SK-N-SH (cell line): ENCODE measurements at regions not wholly inside any gene's neighbourhood (a gene's known extent, or its start where the extent isn't known, plus 50 kb on each side); places are given as distances from the start of the nearest gene placed in this dataset.

Experiments
- CTCF ChIA-PET: fragments of 300-600, 350-600 bp; formaldehyde crosslinking; extraction: SDS; loops from one replicate; lab custom pipeline; 2021; lab: Yijun Ruan, JAX
- POLR2A ChIA-PET: fragments of 350-600 bp; sonication (Branson Sonifier 250); formaldehyde crosslinking; extraction: SDS; loops from one replicate; lab custom pipeline; 2020; ENCODE audit warnings: antibody characterized with exemption, inconsistent platforms; lab: Yijun Ruan, JAX
- DNase-seq: peaks from one replicate; pipeline ENCODE4 v3.0.0; 2012
- H2AFZ ChIP-seq: fragments of 200-600 bp; sonication (generic); 2 replicates; pipeline ENCODE4 v1.8.1; 2016; ENCODE audit warnings: antibody characterized with exemption, mild to moderate bottlenecking, low read depth
- H3F3A ChIP-seq: fragments of 200-600 bp; sonication (generic); replicated peaks from 2 replicates; pipeline ENCODE3; 2016; ENCODE audit warnings: antibody characterized with exemption, mild to moderate bottlenecking; ENCODE audit not compliant: insufficient read depth
- H3K27ac ChIP-seq, 2 experiments: fragments of 200-500 bp in 1 of 2; fragments of 200-600 bp in 1 of 2; sonication (Bioruptor generic) in 1 of 2; sonication (generic), shearing (Covaris generic) in 1 of 2; 2 replicates each; pipeline versions ENCODE4 v1.5.1 to v1.6.1; 2014 to 2016; ENCODE audit warnings: low read depth in 2 of 2, inconsistent platforms in 1 of 2, low read length in 1 of 2, mild to moderate bottlenecking in 1 of 2, mixed read lengths in 1 of 2
- H3K27me3 ChIP-seq: fragments of 200-600 bp; sonication (generic), shearing (Covaris generic); 2 replicates; pipeline ENCODE4 v1.6.1; 2016; ENCODE audit warnings: mixed run types; ENCODE audit not compliant: insufficient read depth
- H3K36me3 ChIP-seq, 2 experiments: fragments of 200-500 bp in 1 of 2; fragments of 200-600 bp in 1 of 2; sonication (Bioruptor generic) in 1 of 2; sonication (generic) in 1 of 2; replicated peaks in 1 of 2; 2 replicates each; pipeline versions ENCODE3 to v1.5.1; 2014 to 2016; ENCODE audit warnings: low read length in 1 of 2, mild to moderate bottlenecking in 1 of 2; ENCODE audit not compliant: insufficient read depth in 2 of 2, control insufficient read depth in 1 of 2
- H3K4me1 ChIP-seq, 2 experiments: fragments of 200-500 bp in 1 of 2; fragments of 200-600 bp in 1 of 2; sonication (Bioruptor generic) in 1 of 2; sonication (generic), shearing (Covaris generic) in 1 of 2; 2 replicates each; pipeline versions ENCODE4 v1.5.1 to v1.6.1; 2014 to 2016; ENCODE audit warnings: low read depth in 1 of 2, low read length in 1 of 2, mixed run types in 1 of 2; ENCODE audit not compliant: insufficient read depth in 2 of 2, control insufficient read depth in 1 of 2
- H3K4me2 ChIP-seq: fragments of 200-600 bp; sonication (generic), shearing (Covaris generic); 2 replicates; pipeline ENCODE4 v1.6.1; 2017; ENCODE audit warnings: mixed run types
- H3K4me3 ChIP-seq, 2 experiments: fragments of 200-500 bp in 1 of 2; fragments of 200-600 bp in 1 of 2; sonication (Bioruptor generic) in 1 of 2; sonication (generic), shearing (Covaris generic) in 1 of 2; 2 replicates each; pipeline versions ENCODE4 v1.5.1 to v1.8.1; 2014 to 2016; ENCODE audit warnings: low read depth in 2 of 2, inconsistent platforms in 1 of 2, low read length in 1 of 2, mild to moderate bottlenecking in 1 of 2, mixed read lengths in 1 of 2, moderate library complexity in 1 of 2
- H3K79me2 ChIP-seq: fragments of 200-600 bp; sonication (generic); 2 replicates; pipeline ENCODE4 v1.8.1; 2017; ENCODE audit warnings: mild to moderate bottlenecking; ENCODE audit not compliant: insufficient read depth
- H3K9ac ChIP-seq: fragments of 200-600 bp; sonication (generic); 2 replicates; pipeline ENCODE4 v1.6.1; 2017; ENCODE audit warnings: mixed run types
- H3K9me2 ChIP-seq: fragments of 200-600 bp; sonication (generic); 2 replicates; pipeline ENCODE4 v1.6.1; 2017; ENCODE audit warnings: mixed run types
- H3K9me3 ChIP-seq: fragments of 200-600 bp; sonication (generic); 2 replicates; pipeline ENCODE4 v1.6.1; 2017; ENCODE audit warnings: mixed run types, mild to moderate bottlenecking, moderate library complexity
- H4K20me1 ChIP-seq: fragments of 200-600 bp; sonication (generic); 2 replicates; pipeline ENCODE4 v1.6.1; 2017; ENCODE audit warnings: mild to moderate bottlenecking, mixed run types; ENCODE audit not compliant: insufficient read depth
- CTCF ChIP-seq: fragments of 200-600 bp; sonication (generic); IDR thresholded peaks from 2 replicates; pipeline ENCODE4 v1.6.1; 2017; ENCODE audit warnings: antibody characterized with exemption, mild to moderate bottlenecking, moderate library complexity
- ELF1 ChIP-seq: IDR thresholded peaks from 2 replicates; pipeline ENCODE4 v1.4.0; 2012
- EZH2phosphoT487 ChIP-seq: fragments of 200-600 bp; sonication (generic); IDR thresholded peaks from 2 replicates; pipeline ENCODE4 v1.6.1; 2017; ENCODE audit warnings: low read depth, mixed run types, mild to moderate bottlenecking, antibody characterized with exemption, moderate library complexity, borderline replicate concordance
- GATA2 ChIP-seq: sonication (generic); formaldehyde crosslinking; IDR thresholded peaks from 2 replicates; pipeline ENCODE4 v1.5.0; 2020; ENCODE audit warnings: mild to moderate bottlenecking, missing genetic modification reagents
- IRF3 ChIP-seq: fragments of 150-350 bp; IDR thresholded peaks from 2 replicates; pipeline ENCODE4 v1.6.1; 2016; ENCODE audit warnings: mild to moderate bottlenecking, low read depth, low read length
- JUND ChIP-seq: IDR thresholded peaks from 2 replicates; pipeline ENCODE4 v1.4.0; 2012
- MXI1 ChIP-seq: IDR thresholded peaks from 2 replicates; pipeline ENCODE4 v1.6.1; 2012; ENCODE audit warnings: mild to moderate bottlenecking, low read depth, low read length, improper control_type of control experiment
- POLR2AphosphoS5 ChIP-seq: IDR thresholded peaks from 2 replicates; pipeline ENCODE4 v1.6.1; 2012; ENCODE audit warnings: low read depth, low read length
- RXRA ChIP-seq: IDR thresholded peaks from 2 replicates; pipeline ENCODE4 v1.4.0; 2012; ENCODE audit warnings: low read depth, mild to moderate bottlenecking, borderline replicate concordance
- TCF12 ChIP-seq: IDR thresholded peaks from 2 replicates; pipeline ENCODE4 v1.4.0; 2012
- TEAD4 ChIP-seq: IDR thresholded peaks from 2 replicates; pipeline ENCODE4 v1.4.0; 2012; ENCODE audit warnings: mild to moderate bottlenecking, borderline replicate concordance; ENCODE audit not compliant: insufficient read depth
- YY1 ChIP-seq: IDR thresholded peaks from 2 replicates; pipeline ENCODE4 v1.4.0; 2012; ENCODE audit warnings: low read depth, mild to moderate bottlenecking
- WGBS: methylation state at CpG from one replicate; pipeline ENCODE4 v1.1.6; 2017; ENCODE audit warnings: low lambda C conversion rate; 5-methylcytosine and 5-hydroxymethylcytosine counted together
- TF ChIP-seq, protein P1 (sequence below): fragments of 150-350 bp; IDR thresholded peaks from 2 replicates; pipeline ENCODE4 v1.6.1; 2017; ENCODE audit warnings: antibody characterized with exemption, low read length, low read depth, borderline replicate concordance
- TF ChIP-seq, protein P2 (sequence below): IDR thresholded peaks from 2 replicates; pipeline ENCODE4; 2012

GRCh38 chr3:89867286-89867685 lies 759.9 kb downstream of the EPHA3 start:
- no peak overlapping the region for H3K27ac ChIP-seq
- no peak for DNase-seq
- no peak overlapping the region for H3K4me3 ChIP-seq
- H3K9me3 ChIP-seq, result no peaks in the 10 kb centered on the region
- no peaks in the 10 kb centered on the region for H3K27me3 ChIP-seq
- ChIA-PET CTCF (no interaction called here), POLR2A (no interaction called here)
- H3K36me3 ChIP-seq, result no peaks in the 10 kb centered on the region
- TF ChIP-seq YY1, result no peak
- TF ChIP-seq, protein P1, sequence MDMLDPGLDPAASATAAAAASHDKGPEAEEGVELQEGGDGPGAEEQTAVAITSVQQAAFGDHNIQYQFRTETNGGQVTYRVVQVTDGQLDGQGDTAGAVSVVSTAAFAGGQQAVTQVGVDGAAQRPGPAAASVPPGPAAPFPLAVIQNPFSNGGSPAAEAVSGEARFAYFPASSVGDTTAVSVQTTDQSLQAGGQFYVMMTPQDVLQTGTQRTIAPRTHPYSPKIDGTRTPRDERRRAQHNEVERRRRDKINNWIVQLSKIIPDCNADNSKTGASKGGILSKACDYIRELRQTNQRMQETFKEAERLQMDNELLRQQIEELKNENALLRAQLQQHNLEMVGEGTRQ, result no peak
- TF ChIP-seq RXRA, result no peak
- no peak for TF ChIP-seq GATA2
- TF ChIP-seq POLR2AphosphoS5, result no peak
- no peak for TF ChIP-seq TCF12
- no peak for TF ChIP-seq IRF3
- TF ChIP-seq MXI1, result no peak
- no peak for TF ChIP-seq ELF1
- H4K20me1 ChIP-seq, result no peaks in the 10 kb centered on the region
- H3K4me2 ChIP-seq, result no peak overlapping the region
- H3K79me2 ChIP-seq, result no peaks in the 10 kb centered on the region
- H3K4me1 ChIP-seq, result no peaks in the 10 kb centered on the region
- no peak overlapping the region for H3K9ac ChIP-seq
- H3F3A ChIP-seq, result no peaks in the 10 kb centered on the region
- H2AFZ ChIP-seq, result no peak overlapping the region
- WGBS, result 0% methylated on average over 1 of the region's 1 CpG
- H3K9me2 ChIP-seq, result no peaks in the 10 kb centered on the region

GRCh38 chr3:89876116-89876515 lies 768.7 kb downstream of the EPHA3 start:
- Histone ChIP-seq H3K9me2 (no peaks in the 10 kb centered on the region), H3K27me3 (no peaks in the 10 kb centered on the region), H3K27ac (no peak overlapping the region), H3K4me3 (no peak overlapping the region), H2AFZ (no peak overlapping the region), H3K79me2 (no peaks in the 10 kb centered on the region), H3K4me1 (no peaks in the 10 kb centered on the region), H3K36me3 (no peaks in the 10 kb centered on the region), H3K9ac (no peak overlapping the region), H3K9me3 (no peaks in the 10 kb centered on the region), H4K20me1 (no peaks in the 10 kb centered on the region), H3K4me2 (no peak overlapping the region), H3F3A (no peaks in the 10 kb centered on the region)
- DNase-seq, result no peak
- CTCF ChIA-PET, result no interaction called here
- WGBS, result 0% methylated on average over 3 of the region's 3 CpGs
- POLR2A ChIA-PET, result no interaction called here
- TF ChIP-seq, protein P1, result no peak
- TF ChIP-seq CTCF (no peak), EZH2phosphoT487 (no peak), TEAD4 (no peak), JUND (no peak), MXI1 (no peak)
- TF ChIP-seq, protein P2, sequence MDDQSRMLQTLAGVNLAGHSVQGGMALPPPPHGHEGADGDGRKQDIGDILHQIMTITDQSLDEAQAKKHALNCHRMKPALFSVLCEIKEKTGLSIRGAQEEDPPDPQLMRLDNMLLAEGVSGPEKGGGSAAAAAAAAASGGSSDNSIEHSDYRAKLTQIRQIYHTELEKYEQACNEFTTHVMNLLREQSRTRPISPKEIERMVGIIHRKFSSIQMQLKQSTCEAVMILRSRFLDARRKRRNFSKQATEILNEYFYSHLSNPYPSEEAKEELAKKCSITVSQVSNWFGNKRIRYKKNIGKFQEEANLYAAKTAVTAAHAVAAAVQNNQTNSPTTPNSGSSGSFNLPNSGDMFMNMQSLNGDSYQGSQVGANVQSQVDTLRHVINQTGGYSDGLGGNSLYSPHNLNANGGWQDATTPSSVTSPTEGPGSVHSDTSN, result no peak
